ENCODE measurements at regions not wholly inside any gene's neighbourhood (a gene's known extent, or its start where the extent isn't known, plus 50 kb on each side); places are given as distances from the start of the nearest gene placed in this dataset.

DNA sequence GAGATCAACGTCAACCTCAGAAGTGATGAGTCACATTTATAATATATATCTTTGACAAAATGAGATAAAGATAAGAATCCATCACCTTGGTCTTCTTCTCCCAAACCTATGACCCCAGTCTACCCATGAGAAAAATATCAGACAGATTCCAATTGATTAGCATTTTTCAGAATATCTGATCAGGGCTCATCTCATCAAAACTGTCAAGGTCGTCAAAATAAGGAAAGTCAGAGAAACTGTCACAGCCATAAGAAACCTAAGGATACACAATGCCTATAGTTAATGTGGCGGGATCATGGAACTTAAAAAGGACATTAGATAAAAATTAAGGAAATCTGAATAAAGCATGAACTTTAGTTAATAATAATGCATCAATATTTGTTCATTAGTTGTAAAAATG lies 374.1 kb downstream of the FAT4 start:
- no peak for DNase-seq (ENCODE audit: low spot score)

DNA sequence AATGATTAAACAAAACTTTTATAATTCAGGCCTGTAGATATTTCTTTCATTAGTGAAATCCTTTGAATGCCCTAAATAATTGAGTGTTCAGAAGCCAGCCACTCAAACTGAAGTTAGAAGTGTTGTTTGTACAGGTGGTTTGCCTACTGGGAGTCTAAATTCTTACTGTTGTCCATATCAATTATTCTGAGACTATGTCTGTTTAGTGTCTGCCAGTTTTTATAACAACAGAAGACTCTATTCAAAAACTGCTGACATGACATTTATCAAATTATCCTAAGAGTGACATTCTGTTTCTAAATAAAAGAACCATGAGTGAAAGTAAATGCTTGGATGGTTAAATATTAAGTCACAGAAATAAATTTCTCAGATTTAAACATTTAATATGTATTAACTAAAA lies 375.1 kb downstream of the FAT4 start:
- DNase-seq (ENCODE audit: low spot score), result no peak

DNA sequence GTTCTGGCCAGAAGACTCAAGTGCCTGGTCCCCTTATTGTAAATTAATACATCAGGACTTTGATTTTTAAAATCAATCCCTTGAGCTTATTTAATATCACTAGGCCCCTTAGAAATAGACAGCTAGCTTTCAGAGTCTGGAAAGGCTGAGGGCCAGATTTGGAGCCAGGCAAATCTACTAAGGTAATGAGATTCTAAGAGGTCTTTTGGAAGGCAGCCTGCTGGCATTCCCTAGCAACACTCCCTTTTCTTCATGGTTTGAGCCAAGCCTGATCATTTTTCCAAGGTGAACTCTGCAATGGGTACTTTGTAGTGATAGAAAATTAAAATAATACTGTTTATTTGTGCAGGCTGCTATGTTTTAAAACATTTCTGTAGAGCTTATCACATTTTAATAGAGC lies 378.5 kb downstream of the FAT4 start:
- DNase-seq (ENCODE audit: low spot score), result no peak

DNA sequence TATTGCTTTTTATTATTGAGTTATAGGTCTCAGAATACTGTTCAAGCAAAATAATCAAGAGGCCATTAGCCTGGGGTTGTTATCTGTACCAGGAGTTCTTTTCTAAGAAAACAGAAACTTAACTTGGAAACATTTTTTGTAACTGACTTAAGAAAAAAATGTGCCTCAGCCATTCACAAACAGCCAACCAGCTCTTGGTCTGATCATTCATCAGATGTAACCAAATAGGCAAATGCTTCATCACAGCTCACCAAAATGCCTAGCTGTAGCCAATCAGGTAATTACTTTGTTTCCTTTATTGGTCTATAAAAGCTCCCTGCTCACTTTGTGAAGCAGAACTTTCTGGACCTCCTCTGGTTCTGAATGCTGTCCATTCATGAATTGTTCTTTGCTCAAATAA lies 387.7 kb downstream of the FAT4 start:
- no peak for DNase-seq (ENCODE audit: low spot score)

DNA sequence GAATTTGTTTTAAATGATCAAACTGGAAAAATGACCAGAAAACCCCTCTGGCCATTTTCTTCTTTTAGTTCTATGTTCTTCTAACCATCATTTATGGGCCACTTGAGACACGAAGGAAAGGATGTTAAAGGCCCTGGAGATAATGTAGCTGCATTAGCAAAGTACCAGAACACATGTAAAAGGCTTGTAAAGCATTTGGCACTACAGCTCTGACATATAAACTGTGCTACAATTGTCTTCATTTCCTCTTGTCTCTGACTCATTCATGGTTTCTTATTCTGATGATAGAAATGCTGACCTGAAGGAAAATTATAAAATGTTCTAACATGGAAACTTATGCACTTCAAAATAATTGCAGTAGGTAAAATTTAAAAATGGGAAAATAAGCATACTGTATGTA lies 388.7 kb downstream of the FAT4 start:
- no peak for DNase-seq (ENCODE audit: low spot score)

DNA sequence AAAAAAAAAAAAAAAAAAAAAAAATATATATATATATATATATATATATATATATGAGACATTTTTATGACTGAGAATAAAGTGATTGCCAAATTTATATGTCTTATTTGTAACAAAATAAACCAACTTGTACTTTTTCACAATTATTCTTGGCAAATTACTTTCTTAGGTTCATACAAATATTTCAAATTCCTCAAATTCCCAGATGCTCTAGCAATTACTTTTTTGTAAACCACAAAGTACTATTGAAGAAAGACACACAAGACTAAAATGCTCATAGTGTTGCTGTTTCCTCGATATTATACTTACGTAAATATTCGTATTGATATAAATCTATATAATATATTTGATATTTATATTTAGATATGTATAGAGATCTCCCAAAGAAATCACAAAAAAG lies 390.0 kb downstream of the FAT4 start:
- DNase-seq (ENCODE audit: low spot score), result no peak

DNA sequence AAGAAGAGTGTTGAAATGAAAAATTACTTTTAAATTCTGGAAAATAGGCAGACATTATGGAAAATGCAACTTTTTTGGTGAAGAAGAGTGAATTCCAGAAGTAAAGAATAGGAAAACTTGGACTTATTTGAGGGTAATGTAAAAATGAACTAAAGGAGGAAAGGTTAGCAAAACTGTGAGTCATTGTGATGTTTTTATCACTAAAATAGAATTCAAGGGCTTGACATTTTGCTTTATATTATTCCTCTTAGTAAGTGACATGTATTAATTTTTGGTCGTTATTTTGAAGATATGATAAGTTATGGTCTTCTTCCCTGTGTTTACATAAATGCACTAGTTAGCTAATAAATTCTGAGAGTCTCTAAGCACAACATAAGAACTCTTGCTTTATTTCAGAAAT lies 390.9 kb downstream of the FAT4 start:
- no peak for DNase-seq (ENCODE audit: low spot score)

DNA sequence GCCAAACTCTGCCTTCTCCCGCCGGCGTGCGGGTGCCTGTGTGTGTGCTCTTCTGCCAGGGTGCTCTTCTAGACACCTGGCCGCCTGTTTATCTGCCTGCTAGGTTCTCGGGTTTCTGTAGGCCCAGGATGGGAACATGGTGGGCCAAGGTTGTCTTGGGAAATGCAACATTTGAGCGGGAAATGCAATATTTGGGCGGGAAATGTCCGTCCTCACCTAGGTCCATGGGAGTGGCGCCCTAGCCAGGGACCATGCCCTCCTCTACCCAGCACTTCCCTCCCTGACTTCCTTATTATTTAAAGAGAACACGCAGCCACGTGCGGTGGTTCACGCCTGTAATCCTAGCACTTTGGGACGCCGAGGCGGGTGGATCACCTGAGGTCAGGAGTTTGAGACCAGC lies 392.6 kb downstream of the FAT4 start:
- no peak for DNase-seq (ENCODE audit: low spot score)

DNA sequence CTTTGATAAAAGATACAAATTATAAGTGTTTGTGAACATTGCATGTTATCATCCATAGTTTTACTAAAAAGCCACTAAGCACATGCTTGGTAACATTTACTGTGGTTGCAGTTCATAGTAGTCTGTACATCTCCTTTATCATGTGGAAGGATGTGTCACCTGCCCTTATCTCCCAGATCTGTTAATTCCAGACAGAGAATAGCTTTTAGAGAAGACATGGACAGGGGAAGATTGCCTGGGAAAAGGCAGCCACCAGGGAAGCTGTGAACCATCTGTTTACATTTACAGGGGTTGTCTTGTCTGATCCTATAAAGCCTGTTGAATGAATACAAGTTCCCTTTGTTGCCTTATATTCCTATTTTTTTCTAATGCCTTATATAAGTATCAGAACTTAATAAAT lies 396.0 kb downstream of the FAT4 start:
- no peak for DNase-seq (ENCODE audit: low spot score)

DNA sequence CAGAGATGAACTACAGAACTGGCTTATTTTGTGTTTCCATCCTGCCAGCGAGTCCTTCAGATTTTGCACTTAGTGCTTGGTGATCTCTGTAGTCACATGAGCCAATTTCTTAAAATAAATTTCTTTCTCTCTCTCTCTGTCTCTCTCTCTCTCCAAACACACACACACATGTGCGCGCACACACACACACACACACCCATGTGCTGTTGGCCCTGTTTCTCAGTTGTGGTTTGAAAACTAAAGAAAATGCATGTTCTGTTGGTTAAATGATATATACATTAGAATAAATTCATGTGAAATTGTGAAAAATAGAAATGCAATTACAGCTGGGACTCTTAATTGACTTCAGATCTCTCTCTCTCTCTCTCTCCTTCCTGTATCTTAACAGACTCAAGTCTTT lies 399.3 kb downstream of the FAT4 start:
- no peak for DNase-seq (ENCODE audit: low spot score)

DNA sequence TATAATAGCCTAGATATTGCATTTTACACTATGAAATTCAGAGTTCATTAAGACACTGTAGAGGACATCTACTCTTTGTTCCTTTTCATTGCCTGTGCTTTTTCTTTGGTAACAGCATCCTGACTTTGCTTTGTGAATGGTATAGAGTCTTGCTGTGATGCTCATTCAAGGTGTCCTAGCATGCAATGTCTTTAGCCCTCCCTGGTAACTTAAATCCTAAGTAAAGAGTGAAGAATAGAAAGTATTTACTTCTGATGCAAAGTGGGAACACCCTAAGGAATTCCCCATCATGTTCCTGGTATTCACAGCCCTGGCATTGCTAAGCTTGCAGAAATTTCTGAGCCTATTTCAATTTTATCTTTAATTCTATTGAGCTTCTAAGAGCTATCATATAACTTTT lies 400.1 kb downstream of the FAT4 start:
- no peak for DNase-seq (ENCODE audit: low spot score)

DNA sequence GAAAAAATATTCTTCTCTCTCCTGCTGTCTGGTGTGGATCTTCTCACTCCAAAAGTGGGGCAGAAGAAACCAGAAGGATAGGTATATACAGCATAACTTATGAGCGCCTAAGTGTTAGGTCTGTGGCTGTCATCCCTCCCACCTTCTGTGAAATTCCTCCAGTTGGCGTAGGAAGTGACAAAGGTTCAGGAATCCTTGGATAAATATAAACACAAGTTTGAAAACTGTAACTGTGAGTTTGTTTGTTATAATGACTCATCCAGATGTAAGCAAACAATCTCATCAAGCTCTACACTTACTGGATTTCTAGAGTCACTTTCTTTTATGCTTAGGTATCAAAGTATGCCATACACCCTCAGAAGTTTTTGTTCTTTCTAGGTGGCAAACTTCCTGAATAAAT lies 405.2 kb downstream of the FAT4 start:
- DNase-seq (ENCODE audit: low spot score), result no peak

DNA sequence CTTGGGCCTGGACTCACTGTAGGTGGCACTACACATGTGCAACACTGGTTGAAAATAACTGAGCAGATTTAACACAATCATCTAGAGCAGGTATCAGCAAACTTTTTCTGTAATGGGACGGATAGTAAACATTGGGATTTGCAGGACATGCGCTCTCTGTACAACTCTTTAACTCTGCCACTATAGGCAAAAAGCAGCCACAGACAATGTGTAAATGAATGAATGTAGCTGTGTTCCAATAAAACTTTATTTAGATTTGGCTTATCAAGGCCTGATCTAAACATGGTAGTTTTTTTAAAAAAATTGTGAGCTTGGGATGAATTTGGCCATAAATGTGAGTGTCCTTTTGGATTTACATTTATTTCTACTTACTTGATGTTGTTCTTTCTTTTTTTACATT lies 407.3 kb downstream of the FAT4 start:
- no peak for DNase-seq (ENCODE audit: low spot score)

DNA sequence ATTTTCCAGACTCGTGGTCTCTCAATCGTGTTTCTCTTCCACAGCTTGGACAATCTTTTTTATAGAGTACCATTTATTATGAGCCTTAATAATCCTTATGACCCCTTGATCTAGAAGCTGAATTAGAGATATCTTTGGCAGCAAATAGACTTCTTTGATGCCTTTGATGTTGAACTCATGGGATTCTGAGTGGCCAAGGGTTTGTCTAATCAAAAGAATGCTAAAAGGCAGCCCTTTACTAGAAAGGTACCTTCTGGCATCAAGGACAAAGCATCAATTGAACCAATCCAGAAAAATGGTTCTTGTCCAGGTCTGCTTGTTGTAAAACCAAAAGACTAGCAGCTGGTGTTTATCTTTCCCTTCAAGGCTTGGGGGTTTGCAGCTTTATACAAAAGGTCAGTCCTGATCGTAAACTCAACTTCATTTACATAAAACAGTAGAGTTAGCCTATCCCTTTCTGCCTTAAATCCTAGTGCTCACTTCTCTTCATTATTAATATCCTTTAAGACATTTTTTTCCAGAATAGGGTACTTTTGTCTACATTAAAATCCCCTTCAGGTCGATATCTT lies 411.3 kb downstream of the FAT4 start:
- no peak for DNase-seq (ENCODE audit: low spot score)

DNA sequence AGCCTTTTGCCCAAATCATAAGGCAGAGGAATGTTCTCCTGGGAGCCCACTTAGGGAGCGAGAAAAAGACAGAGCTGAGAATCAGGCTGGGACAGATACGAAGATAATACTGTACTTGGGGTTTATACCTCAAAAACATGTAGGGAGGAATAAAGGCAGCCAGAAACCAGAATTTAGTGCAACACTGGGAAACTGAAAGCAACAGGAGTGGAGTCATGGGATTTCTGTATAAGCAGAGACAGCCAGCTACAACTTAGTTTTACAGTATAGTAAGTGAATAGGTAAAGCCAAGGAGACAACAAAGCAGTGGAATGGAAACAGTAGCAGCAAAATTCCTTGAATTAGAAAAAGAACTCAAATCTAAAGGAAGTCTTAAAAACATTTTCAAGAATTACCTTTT lies 413.2 kb downstream of the FAT4 start:
- no peak for DNase-seq (ENCODE audit: low spot score)

DNA sequence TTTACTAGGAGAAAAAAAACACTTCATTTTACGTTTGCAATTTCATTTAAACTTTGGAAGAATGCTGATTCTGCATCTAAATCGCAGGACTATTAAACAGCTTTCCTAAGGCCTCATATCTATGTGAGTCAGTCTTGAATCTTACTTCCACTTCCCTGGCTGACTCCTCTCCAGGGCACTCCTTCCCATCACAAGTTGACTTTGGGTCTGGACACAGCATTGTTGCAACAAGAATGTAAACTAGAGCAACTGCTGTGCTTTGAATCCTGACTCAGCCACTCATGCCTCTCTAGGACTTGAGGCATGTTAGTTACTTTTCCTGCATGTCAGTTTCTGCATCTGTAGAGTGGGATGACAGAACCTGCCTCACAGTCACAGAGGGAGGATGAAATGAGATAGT lies 413.8 kb downstream of the FAT4 start:
- DNase-seq (ENCODE audit: low spot score), result no peak

DNA sequence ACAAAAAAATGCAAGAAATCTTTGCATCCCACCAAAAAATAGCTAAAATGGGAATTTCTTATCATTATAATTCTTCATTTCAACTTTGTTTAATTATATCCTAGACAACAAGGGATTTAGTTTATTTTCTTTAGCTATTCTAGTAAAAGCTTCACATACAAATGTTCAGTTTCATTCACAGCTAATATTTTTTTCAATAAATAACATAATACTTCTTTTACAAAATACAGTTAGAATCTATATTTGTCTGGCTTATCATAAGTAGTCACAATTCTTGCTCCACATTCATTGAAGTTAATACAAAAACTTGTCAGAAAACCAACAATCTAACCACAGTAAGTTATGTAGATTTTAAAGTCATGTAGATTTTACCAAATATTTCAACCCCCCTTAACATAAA lies 414.4 kb downstream of the FAT4 start:
- DNase-seq (ENCODE audit: low spot score), result no peak

DNA sequence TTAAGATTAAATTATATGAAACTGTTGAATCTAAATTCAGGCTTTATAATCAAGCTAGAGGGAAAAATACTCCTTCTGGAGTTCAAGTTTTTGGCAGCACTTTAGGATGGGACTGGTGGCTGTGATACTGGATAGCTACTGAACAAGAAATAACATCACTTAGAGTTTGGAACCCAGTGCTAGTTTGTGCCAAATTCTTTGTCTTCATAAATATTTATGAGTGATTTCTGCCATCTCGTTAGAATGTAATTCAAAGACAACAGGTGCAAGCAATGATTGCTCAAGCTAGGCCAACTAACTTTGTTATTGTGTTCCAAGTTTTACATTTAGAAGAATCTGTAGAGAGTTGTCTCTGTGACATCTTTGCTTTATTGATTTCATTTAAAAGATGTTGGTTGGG lies 417.9 kb downstream of the FAT4 start:
- DNase-seq (ENCODE audit: low spot score), result no peak

DNA sequence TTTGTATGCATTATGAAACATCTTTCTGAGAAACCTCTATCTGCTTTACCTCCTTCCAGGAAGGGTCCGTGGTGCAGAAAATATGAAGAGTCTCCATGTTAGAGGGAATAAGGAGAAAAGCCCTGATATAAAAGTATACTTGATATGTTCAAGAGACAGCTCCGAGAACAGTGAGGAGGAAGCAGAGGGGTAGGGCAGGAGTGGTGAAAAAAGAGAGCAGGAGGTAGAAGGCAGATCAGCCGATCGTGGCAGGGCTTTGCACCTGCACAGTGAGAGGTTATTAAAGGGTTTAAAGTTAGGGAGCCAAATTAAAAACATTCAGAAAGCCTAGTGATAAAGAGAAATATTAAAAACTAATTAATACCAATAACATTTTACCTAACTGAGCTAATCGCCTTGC lies 419.7 kb downstream of the FAT4 start:
- no peak for DNase-seq (ENCODE audit: low spot score)

DNA sequence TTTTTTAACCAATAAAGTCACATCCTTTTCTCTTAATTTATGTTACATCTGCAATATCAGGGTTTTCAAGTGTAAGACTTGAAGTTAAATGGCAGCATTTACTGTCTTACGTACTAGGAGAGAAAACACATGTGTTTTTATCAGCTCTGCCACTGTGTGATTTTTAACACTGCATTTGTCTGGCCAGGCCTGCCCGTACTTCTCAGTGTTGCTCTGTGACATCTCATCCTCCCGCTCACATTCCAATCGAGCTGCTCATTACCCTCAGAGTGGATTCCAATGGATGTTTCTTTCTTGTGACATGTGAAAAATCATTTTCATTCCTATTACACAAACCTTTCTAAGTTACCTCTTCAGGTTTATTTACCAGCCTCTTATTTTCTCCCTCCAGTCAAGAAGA lies 420.3 kb downstream of the FAT4 start:
- no peak for DNase-seq (ENCODE audit: low spot score)

DNA sequence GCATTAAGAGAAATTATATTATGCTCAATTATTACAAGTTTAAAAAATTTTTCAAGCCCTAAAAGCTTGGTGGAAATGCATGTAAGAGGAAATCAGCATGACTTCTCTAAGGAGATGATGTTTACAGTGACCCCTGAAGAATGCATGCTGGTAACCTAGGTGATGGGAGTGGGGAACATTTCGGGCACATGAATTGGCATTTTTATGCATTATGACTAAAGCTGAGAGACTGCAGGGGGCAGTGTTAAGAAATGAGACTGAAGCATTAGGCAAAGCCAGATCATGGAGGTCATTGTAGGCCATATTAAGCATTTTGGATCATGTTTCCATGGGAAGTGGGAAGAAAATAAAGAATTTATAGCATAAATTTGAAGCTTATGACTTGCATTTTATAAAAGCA lies 421.3 kb downstream of the FAT4 start:
- no peak for DNase-seq (ENCODE audit: low spot score)

DNA sequence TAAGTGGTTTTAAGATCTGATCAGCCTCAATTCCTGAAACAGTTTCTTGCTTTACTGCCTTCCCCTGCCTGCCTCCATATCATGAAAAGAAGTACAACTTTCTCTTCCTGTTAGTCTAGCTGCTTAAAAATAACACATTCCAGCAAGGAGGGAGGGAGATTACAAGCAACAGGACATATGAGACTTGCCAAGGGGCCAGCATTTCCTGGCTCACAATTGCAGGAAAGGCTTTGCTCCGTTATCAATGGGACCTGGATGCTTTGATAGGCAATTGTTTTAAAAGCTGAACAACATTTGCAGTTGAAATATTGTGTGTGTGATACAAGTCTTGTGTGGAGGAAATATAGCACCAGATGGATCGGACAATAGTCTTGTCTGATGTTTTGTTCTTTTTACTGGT lies 425.0 kb downstream of the FAT4 start:
- no peak for DNase-seq (ENCODE audit: low spot score)

DNA sequence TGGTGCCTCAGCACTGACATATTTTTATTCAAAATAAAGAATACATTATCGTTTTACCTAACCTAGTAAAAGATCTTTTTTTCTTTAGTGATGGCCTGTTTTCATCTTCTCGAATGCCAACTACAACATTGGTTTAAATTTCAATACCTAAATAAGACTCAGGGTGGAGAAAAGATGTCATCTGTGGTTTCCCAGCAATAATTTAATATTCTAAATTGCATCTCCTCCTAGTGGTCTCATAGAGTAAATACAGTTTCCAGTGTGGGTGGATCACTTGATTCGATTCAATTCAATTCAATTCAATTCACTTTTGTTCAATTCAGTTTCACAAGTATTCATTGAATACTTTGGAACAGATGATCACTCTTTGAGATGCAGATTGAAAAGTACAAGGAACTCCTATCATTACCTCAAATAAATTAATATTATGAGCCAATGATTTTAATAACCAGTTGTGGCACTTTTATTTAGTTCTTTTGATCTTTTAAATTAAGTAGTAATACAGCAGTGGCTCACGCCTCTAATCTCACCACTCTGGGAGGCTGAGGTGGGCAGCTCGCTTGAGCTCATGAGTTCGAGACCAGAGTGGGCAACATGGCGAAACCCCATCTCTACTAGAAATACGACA lies 427.2 kb downstream of the FAT4 start:
- DNase-seq (ENCODE audit: low spot score), result no peak

DNA sequence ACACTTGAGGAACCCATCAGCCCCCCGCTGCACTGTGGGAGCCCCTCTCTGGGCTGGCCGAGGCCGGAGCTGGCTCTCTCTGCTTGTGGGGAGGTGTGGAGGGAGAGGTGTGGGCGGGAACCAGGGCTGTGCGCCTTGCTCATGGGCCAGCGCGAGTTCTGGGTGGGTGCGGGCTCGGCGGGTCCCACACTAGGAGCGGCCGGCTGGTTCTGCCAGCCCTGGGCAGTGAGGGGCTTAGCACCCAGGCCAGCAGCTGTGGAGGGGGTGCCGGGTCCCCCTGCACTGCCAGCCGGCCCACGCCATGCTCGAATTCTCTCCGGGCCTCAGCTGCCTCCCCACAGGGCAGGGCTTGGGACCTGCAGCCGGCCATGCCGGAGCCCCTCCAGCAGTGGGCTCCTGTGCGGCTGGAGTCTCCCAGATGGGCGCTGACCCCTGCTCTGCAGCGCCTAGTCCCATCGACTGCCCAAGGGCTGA lies 430.2 kb downstream of the FAT4 start:
- DNase-seq (ENCODE audit: low spot score), result no peak

Data from ureter (tissue), 1 donor.